GM23338 (cell line): ENCODE measurements at regions not wholly inside any gene's neighbourhood (a gene's known extent, or its start where the extent isn't known, plus 50 kb on each side); places are given as distances from the start of the nearest gene placed in this dataset.
"Not testable (repeated sequence)": the region's sequence is repeated elsewhere in the genome, so short reads cannot be mapped to it uniquely, and the experiment has no call there.

Experiments
- ETS1 ChIP-seq: IDR thresholded peaks from 2 replicates; pipeline ENCODE4 v1.6.1; 2016; ENCODE audit warnings: antibody characterized with exemption
- POLR2AphosphoS5 ChIP-seq: IDR thresholded peaks from 2 replicates; pipeline ENCODE4 v1.6.1; 2016; ENCODE audit warnings: antibody characterized with exemption, low read depth
- TF ChIP-seq, protein P1 (sequence below), 2 experiments: fragments of 200-600 bp in 1 of 2; sonication (generic) in 1 of 2; conservative IDR thresholded peaks; 2 replicates each; pipeline versions ENCODE4 v1.5.1 to v1.6.1; 2016 to 2017; ENCODE audit warnings: antibody characterized with exemption in 2 of 2, low read depth in 2 of 2, mild to moderate bottlenecking in 2 of 2, moderate library complexity in 1 of 2

GRCh38 chr5:40439103-40439502 is 240.6 kb upstream of the PTGER4 start:
- TF ChIP-seq, protein P1, sequence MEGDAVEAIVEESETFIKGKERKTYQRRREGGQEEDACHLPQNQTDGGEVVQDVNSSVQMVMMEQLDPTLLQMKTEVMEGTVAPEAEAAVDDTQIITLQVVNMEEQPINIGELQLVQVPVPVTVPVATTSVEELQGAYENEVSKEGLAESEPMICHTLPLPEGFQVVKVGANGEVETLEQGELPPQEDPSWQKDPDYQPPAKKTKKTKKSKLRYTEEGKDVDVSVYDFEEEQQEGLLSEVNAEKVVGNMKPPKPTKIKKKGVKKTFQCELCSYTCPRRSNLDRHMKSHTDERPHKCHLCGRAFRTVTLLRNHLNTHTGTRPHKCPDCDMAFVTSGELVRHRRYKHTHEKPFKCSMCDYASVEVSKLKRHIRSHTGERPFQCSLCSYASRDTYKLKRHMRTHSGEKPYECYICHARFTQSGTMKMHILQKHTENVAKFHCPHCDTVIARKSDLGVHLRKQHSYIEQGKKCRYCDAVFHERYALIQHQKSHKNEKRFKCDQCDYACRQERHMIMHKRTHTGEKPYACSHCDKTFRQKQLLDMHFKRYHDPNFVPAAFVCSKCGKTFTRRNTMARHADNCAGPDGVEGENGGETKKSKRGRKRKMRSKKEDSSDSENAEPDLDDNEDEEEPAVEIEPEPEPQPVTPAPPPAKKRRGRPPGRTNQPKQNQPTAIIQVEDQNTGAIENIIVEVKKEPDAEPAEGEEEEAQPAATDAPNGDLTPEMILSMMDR (conservative IDR thresholded peaks at IDR 0.05; ENCODE audit: low read depth in 2 of 2), result peak in 1 of 2 experiments; percentile 25; a peak in 1 of 4 replicates
- TF ChIP-seq POLR2AphosphoS5, ETS1: not testable (repeated sequence)
